ENCODE measurements at regions not wholly inside any gene's neighbourhood (a gene's known extent, or its start where the extent isn't known, plus 50 kb on each side); places are given as distances from the start of the nearest gene placed in this dataset.

DNA sequence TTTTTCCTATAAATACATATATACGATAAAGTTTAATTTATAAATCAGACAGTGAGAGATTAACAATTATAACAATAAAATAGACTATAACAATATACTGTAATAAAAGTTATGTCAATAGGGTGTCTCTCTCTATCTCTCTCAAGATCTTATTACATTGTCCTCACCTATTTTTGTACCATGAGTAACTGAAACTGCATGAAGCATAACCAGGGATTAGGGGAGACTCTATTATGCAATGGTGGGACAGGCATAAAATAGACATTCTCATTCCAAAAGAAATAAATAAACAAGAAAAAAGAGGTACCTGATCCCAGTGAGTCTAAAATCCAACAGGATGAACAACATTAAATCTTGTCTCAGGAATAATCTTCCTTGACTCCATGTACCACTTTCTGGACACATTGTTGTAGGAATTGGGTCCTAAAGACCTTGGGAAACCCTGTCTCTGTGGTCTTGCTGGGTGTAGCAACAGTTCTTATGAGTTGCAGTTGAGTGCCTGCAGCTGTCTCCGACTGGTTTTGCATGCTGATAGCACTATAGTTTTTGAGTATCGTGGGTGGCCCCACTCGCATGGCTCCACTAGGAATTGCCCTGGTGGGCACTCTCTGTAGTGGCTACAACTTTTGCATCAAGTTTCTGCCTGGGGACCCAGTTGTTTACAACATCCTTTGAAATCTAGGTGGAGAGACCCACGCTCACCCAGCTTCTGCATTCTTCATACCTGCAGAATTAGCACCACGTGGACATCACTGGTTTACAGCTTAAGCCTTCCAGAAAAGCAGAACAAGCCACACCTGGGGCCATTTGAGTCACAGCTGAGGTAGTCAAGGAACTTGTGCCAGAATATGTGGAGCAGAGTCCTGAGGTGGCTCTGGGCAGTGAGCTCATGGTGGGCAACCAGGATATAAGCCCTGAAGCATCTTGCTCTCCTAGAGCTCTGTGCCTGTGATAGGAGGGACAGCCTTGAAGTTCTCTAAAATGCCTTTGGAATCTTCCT, 204.7 kb downstream of the KITLG start (continued):
- TF ChIP-seq ATF2 (IDR thresholded peaks at IDR 0.05; ENCODE audit: low read length) = no peak
- TF ChIP-seq ZBTB33 (IDR thresholded peaks at IDR 0.05) = no peak
- no peak for TF ChIP-seq KLF5 (IDR thresholded peaks at IDR 0.05; ENCODE audit: partially characterized antibody)
- TF ChIP-seq KAT2A (conservative IDR thresholded peaks at IDR 0.05; ENCODE audit: control insufficient read depth, low read depth, low read length) = no peak
- TF ChIP-seq TCF12 (IDR thresholded peaks at IDR 0.05; ENCODE audit: low read depth, low read length) = no peak
- TF ChIP-seq MXI1 (IDR thresholded peaks at IDR 0.05; ENCODE audit: low read depth, low read length) = no peak
- TF ChIP-seq NRF1 (conservative IDR thresholded peaks at IDR 0.05; ENCODE audit: low read depth, low read length) = no peak

DNA sequence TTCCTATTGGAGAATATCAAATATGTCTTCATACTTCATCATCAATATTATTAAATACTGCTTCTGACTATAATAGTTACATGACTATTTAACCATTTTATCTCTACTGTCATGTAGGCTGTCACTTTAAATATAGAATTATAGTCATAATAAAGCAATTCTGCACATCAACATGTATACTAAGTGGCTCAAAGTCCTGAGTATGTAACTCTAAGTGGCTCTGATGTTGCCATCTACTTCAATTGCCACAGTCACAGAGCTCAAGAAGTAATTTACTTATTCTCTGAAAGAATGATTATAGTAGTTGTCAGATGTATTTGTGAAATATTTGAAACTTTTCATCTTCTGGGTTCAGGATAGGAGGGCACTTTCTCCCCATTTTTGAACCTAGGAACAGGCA, 202.3 kb downstream of the KITLG start:
- no peak for DNase-seq (ENCODE audit: low read depth, low spot score)
- no peaks in the 10 kb centered on the region; the same call in 2 of the 3 replicates for H3K9me3 ChIP-seq (replicated peaks; ENCODE audit: control insufficient read depth, insufficient read depth, low read length)
- H4K20me1 ChIP-seq (ENCODE audit: control insufficient read depth, insufficient read depth) = no peaks in the 10 kb centered on the region
- CTCF ChIA-PET = no interaction called here
- no peak overlapping the region for H3K9ac ChIP-seq (ENCODE audit: control insufficient read depth, insufficient read depth, low read length)
- no peak overlapping the region for H3K27ac ChIP-seq (ENCODE audit: control insufficient read depth, insufficient read depth)
- no TSS peak for BruUV-seq (replicated peaks)
- intact Hi-C loops (cut with micrococcal nuclease; ENCODE audit: unreplicated experiment) (no loop called here), in situ Hi-C loops (cut with MboI) (no loop called here)
- SMC1A ChIA-PET (ENCODE audit: uncharacterized antibody, unreplicated experiment) = interaction anchor here (1.0 kb wide), 1 partner anchor 15 kb away, joined by 5 read pairs; no protein-coding TSS in a partner anchor
- no peaks in the 10 kb centered on the region for H3K36me3 ChIP-seq (ENCODE audit: control insufficient read depth in 2 of 2, insufficient read depth in 2 of 2, low read length in 1 of 2)
- RAD21 ChIA-PET (ENCODE audit: unreplicated experiment) = no interaction called here
- ATAC-seq = no peak
- H3K4me3 ChIP-seq = no peak overlapping the region
- H3K79me2 ChIP-seq (ENCODE audit: control insufficient read depth, insufficient read depth, low read length) = no peaks in the 10 kb centered on the region
- no peak overlapping the region for H2AFZ ChIP-seq (ENCODE audit: control insufficient read depth, low read depth, low read length)
- no peak overlapping the region for H3K4me2 ChIP-seq (ENCODE audit: control insufficient read depth, insufficient read depth)
- no peaks in the 10 kb centered on the region for H3K4me1 ChIP-seq (ENCODE audit: control insufficient read depth, insufficient read depth, low read length)
- POLR2A ChIA-PET = no interaction called here
- H3K27me3 ChIP-seq (replicated peaks in 1 of 2; ENCODE audit: control insufficient read depth in 2 of 2, insufficient read depth in 2 of 2, low read length in 1 of 2) = no peaks in the 10 kb centered on the region
- TF ChIP-seq ZNF622 (IDR thresholded peaks at IDR 0.05) (no peak), MEF2A (IDR thresholded peaks at IDR 0.05; ENCODE audit: insufficient read depth, low read depth, low read length) (no peak)
- TF ChIP-seq, protein P1, sequence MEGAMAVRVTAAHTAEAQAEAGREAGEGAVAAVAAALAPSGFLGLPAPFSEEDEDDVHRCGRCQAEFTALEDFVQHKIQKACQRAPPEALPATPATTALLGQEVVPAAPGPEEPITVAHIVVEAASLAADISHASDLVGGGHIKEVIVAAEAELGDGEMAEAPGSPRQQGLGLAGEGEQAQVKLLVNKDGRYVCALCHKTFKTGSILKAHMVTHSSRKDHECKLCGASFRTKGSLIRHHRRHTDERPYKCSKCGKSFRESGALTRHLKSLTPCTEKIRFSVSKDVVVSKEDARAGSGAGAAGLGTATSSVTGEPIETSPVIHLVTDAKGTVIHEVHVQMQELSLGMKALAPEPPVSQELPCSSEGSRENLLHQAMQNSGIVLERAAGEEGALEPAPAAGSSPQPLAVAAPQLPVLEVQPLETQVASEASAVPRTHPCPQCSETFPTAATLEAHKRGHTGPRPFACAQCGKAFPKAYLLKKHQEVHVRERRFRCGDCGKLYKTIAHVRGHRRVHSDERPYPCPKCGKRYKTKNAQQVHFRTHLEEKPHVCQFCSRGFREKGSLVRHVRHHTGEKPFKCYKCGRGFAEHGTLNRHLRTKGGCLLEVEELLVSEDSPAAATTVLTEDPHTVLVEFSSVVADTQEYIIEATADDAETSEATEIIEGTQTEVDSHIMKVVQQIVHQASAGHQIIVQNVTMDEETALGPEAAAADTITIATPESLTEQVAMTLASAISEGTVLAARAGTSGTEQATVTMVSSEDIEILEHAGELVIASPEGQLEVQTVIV (IDR thresholded peaks at IDR 0.05; ENCODE audit: borderline replicate concordance, partially characterized antibody) = no peak
- FAIRE-seq = no peak
